RWPE2 (cell line): ENCODE measurements at regions not wholly inside any gene's neighbourhood (a gene's known extent, or its start where the extent isn't known, plus 50 kb on each side); places are given as distances from the start of the nearest gene placed in this dataset.

Experiments
- ATAC-seq: fragments of 200-7000 bp; cut with Tn5 transposase; 3 replicates; pipeline ENCODE4 v1.9.1; 2021; ENCODE audit warnings: low read depth
- DNase-seq: peaks from one replicate; pipeline ENCODE4 v3.0.0-alpha.2; 2020; ENCODE audit warnings: low spot score
- H3K27ac ChIP-seq: fragments of 450-650 bp; 2 replicates; pipeline ENCODE4 v1.5.1; 2017; ENCODE audit warnings: mild to moderate bottlenecking; ENCODE audit not compliant: poor library complexity, severe bottlenecking
- H3K27me3 ChIP-seq: fragments of 250-450 bp; sonication (Bioruptor Pico); 2 replicates; pipeline ENCODE4 v1.5.1; 2021; ENCODE audit warnings: mild to moderate bottlenecking, moderate library complexity; ENCODE audit not compliant: insufficient read depth, poor library complexity, severe bottlenecking
- H3K36me3 ChIP-seq: fragments of 250-450 bp; sonication (Bioruptor Pico); 2 replicates; pipeline ENCODE4 v1.5.1; 2020; ENCODE audit warnings: low read depth, mild to moderate bottlenecking, moderate library complexity
- H3K4me1 ChIP-seq: fragments of 250-450 bp; sonication (Bioruptor Pico); 2 replicates; pipeline ENCODE4 v1.5.1; 2021; ENCODE audit warnings: mild to moderate bottlenecking, moderate library complexity; ENCODE audit not compliant: insufficient read depth, poor library complexity, severe bottlenecking
- H3K4me3 ChIP-seq: fragments of 250-450 bp; sonication (Bioruptor Pico); 2 replicates; pipeline ENCODE4 v1.5.1; 2021; ENCODE audit warnings: mild to moderate bottlenecking, moderate library complexity; ENCODE audit not compliant: severe bottlenecking
- H3K9me3 ChIP-seq: fragments of 250-450 bp; sonication (Bioruptor Pico); 2 replicates; pipeline ENCODE4 v1.5.1; 2021; ENCODE audit warnings: mild to moderate bottlenecking, moderate library complexity; ENCODE audit not compliant: severe bottlenecking
- TF ChIP-seq, protein P1 (sequence below): fragments of 450-650 bp; IDR thresholded peaks from one replicate; pipeline ENCODE4 v1.5.1; 2017; ENCODE audit warnings: mild to moderate bottlenecking, moderate library complexity; ENCODE audit not compliant: poor library complexity, severe bottlenecking

DNA sequence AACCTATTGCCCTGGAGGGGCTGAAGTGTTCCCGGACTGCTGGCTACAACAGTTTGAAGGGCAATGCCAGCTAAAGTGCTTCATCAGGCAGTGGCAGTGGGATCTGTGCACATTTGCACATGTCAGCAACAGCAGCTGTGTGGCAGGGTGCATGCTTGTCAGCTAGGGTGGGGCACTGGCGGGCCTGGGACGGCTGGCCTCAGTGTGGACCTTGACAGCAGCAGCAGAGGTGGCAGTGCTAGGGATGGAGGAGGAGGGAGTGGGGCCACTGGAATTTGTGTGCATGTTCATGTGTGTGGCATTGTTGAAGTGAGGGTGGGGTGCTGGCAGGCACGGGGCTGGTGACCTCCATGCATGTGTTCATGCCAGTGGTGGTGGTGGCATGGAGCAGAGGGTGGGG is 203.3 kb upstream of the HS3ST4 start:
- ATAC-seq (no peak), DNase-seq (no peak)
- H3K27me3 ChIP-seq = no peaks in the 10 kb centered on the region
- H3K27ac ChIP-seq = no peak overlapping the region
- H3K4me3 ChIP-seq = no peak overlapping the region
- TF ChIP-seq, protein P1, sequence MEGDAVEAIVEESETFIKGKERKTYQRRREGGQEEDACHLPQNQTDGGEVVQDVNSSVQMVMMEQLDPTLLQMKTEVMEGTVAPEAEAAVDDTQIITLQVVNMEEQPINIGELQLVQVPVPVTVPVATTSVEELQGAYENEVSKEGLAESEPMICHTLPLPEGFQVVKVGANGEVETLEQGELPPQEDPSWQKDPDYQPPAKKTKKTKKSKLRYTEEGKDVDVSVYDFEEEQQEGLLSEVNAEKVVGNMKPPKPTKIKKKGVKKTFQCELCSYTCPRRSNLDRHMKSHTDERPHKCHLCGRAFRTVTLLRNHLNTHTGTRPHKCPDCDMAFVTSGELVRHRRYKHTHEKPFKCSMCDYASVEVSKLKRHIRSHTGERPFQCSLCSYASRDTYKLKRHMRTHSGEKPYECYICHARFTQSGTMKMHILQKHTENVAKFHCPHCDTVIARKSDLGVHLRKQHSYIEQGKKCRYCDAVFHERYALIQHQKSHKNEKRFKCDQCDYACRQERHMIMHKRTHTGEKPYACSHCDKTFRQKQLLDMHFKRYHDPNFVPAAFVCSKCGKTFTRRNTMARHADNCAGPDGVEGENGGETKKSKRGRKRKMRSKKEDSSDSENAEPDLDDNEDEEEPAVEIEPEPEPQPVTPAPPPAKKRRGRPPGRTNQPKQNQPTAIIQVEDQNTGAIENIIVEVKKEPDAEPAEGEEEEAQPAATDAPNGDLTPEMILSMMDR = no peak
- H3K9me3 ChIP-seq = peaks cover 2% of the 10 kb centered on the region
- H3K36me3 ChIP-seq = no peaks in the 10 kb centered on the region
- H3K4me1 ChIP-seq = no peaks in the 10 kb centered on the region

DNA sequence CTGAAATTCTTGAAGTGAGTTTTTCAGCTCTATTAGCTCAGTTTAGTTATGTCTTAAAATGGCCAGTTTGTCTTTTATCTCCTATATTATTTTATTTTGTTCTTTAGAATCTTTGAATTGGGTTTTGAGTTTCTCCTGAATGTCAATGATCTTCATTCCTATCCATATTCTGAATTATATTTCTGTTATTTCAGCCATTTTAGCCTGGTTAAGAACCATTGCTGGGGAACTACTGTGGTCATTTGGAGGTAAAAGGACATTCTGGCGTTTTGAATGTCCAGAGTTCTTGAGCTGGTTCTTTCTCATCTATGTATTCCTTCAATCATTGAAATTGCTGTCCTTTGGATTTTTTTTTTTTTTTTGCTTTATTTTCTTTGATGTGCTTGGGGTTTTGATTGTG is 203.9 kb upstream of the HS3ST4 start:
- TF ChIP-seq, protein P1 = no peak
- DNase-seq = no peak
- Histone ChIP-seq H3K36me3 (no peaks in the 10 kb centered on the region), H3K27me3 (no peaks in the 10 kb centered on the region), H3K4me1 (no peaks in the 10 kb centered on the region), H3K4me3 (no peak overlapping the region), H3K9me3 (peaks cover 2% of the 10 kb centered on the region), H3K27ac (no peak overlapping the region)
- ATAC-seq = no peak

DNA sequence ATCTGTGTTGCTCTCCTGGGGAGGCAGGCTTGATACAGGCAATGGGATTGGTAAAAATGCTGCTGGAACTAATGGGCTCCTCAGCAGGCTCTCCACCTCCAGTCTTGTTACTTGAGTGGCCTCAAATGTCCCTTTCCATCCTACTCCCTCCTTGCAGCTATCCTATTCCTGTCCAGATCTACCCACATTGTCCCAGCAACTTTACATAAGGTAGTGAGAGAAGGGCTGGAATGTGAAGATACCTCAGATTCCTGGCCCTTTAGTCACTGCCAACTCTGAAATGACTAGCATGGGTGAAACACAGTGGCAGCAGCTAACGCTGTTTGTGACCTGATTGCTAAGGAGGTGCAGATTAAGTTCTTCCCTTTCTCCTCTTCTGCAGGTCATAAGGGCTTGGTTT is 210.1 kb upstream of the HS3ST4 start:
- no peak overlapping the region for H3K27ac ChIP-seq
- H3K4me1 ChIP-seq = no peaks in the 10 kb centered on the region
- H3K36me3 ChIP-seq = no peaks in the 10 kb centered on the region
- no peaks in the 10 kb centered on the region for H3K9me3 ChIP-seq
- no peak overlapping the region for H3K4me3 ChIP-seq
- TF ChIP-seq, protein P1 = no peak
- DNase-seq = no peak
- no peaks in the 10 kb centered on the region for H3K27me3 ChIP-seq
- ATAC-seq = peak; percentile 67

DNA sequence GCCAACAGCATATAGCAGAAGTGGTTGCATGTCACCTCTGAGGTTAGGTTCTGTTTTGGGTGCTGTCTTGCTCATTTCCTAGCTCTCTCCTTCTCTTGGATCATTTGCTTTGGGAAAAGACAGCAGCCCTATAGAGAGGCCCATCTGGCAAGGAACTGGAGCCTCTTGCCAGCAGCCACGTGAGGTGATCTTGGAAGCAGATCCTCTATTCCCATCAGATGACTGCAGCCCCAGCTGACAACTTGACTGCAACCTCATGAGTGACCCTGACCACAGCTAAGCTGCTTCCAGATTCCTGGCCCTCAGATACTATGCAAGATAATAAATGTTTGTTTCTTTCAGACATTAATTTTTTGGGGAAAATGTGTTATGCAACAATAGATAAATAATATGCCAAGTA is 213.3 kb upstream of the HS3ST4 start:
- DNase-seq (no peak), ATAC-seq (no peak)
- H3K9me3 ChIP-seq = no peaks in the 10 kb centered on the region
- no peaks in the 10 kb centered on the region for H3K27me3 ChIP-seq
- H3K36me3 ChIP-seq = no peaks in the 10 kb centered on the region
- no peaks in the 10 kb centered on the region for H3K4me1 ChIP-seq
- H3K4me3 ChIP-seq = no peak overlapping the region
- H3K27ac ChIP-seq = no peak overlapping the region
- TF ChIP-seq, protein P1 = no peak

DNA sequence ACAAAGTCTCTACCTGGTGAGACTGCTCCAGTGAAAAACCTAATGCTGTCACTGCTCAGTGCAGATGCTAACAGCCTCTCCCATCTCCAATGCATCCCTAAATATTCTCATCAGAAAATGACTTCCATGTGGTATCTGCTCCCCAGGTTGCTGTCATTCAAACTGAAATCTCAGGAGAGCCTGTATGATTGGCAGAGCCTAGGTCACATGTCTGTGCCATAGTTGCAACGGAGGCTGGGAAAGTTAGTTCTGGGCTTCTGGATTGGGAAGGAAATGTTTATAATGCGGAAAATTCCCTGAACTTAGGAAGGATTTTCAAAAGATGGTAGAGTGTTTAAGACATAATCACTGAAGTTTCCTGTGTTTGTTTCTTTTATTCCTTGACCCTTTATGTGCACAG is 206.4 kb upstream of the ZKSCAN2 start:
- Histone ChIP-seq H3K4me3 (no peak overlapping the region), H3K4me1 (no peaks in the 10 kb centered on the region), H3K27me3 (no peaks in the 10 kb centered on the region), H3K36me3 (no peaks in the 10 kb centered on the region), H3K27ac (no peak overlapping the region), H3K9me3 (no peaks in the 10 kb centered on the region)
- no peak for ATAC-seq
- DNase-seq = no peak
- TF ChIP-seq, protein P1 = no peak
